Neural cell (in vitro differentiated cells): ENCODE measurements at regions not wholly inside any gene's neighbourhood (a gene's known extent, or its start where the extent isn't known, plus 50 kb on each side); places are given as distances from the start of the nearest gene placed in this dataset.

Experiments used
- H2AFZ ChIP-seq: fragments of 200-600, 300-800 bp; sonication (generic), shearing (Covaris generic); 2 replicates; pipeline ENCODE4 v1.6.0; 2014; ENCODE audit warnings: low read depth, mild to moderate bottlenecking, antibody characterized with exemption, low read length, moderate library complexity
- H3F3A ChIP-seq: fragments of 200-600 bp; shearing (Covaris generic); 2 replicates; pipeline ENCODE4 v1.6.1; 2016; ENCODE audit warnings: mild to moderate bottlenecking, moderate library complexity, mixed read lengths, antibody characterized with exemption, low read length; ENCODE audit not compliant: insufficient read depth, poor library complexity, severe bottlenecking
- H3K27ac ChIP-seq: fragments of 200-600, 300-800 bp; sonication (generic), shearing (Covaris generic); 2 replicates; pipeline ENCODE4 v1.5.1; 2014; ENCODE audit warnings: mild to moderate bottlenecking, low read length, moderate library complexity
- H3K27me3 ChIP-seq: fragments of 300-800, 200-600 bp; sonication (generic), shearing (Covaris generic); 2 replicates; pipeline ENCODE4 v1.6.0; 2014; ENCODE audit warnings: mild to moderate bottlenecking, low read depth, low read length, moderate library complexity; ENCODE audit not compliant: insufficient read depth
- H3K36me3 ChIP-seq: fragments of 300-800, 200-600 bp; sonication (generic), shearing (Covaris generic); 2 replicates; pipeline ENCODE4 v1.5.1; 2014; ENCODE audit warnings: mild to moderate bottlenecking, antibody characterized with exemption, low read length, moderate library complexity; ENCODE audit not compliant: insufficient read depth
- H3K4me2 ChIP-seq: fragments of 300-800, 200-600 bp; sonication (generic), shearing (Covaris generic); 2 replicates; pipeline ENCODE4 v1.6.0; 2014; ENCODE audit warnings: mild to moderate bottlenecking, low read length
- H3K4me3 ChIP-seq: fragments of 300-800, 200-600 bp; sonication (generic), shearing (Covaris generic); 2 replicates; pipeline ENCODE4 v1.5.1; 2014; ENCODE audit warnings: mild to moderate bottlenecking, low read length, moderate library complexity
- H3K79me2 ChIP-seq: fragments of 200-600 bp; shearing (Covaris generic); replicated peaks from 2 replicates; pipeline ENCODE4 v1.6.0; 2014; ENCODE audit warnings: mild to moderate bottlenecking, low read length, moderate library complexity; ENCODE audit not compliant: insufficient read depth
- H3K9ac ChIP-seq: fragments of 300-800, 200-600 bp; sonication (generic), shearing (Covaris generic); 2 replicates; pipeline ENCODE4 v1.6.1; 2016; ENCODE audit warnings: mild to moderate bottlenecking, low read length, mixed read lengths
- H3K9me2 ChIP-seq: fragments of 200-600 bp; shearing (Covaris generic); 2 replicates; pipeline ENCODE4 v1.6.1; 2016; ENCODE audit warnings: mild to moderate bottlenecking, low read length, mixed read lengths; ENCODE audit not compliant: insufficient read depth
- H3K9me3 ChIP-seq: fragments of 200-600, 300-800 bp; sonication (generic), shearing (Covaris generic); 2 replicates; pipeline ENCODE4 v1.6.1; 2016; ENCODE audit warnings: mild to moderate bottlenecking, mixed run types, low read length, moderate library complexity, mixed read lengths
- H4K20me1 ChIP-seq: fragments of 200-600 bp; shearing (Covaris generic); 2 replicates; pipeline ENCODE4 v1.6.1; 2016; ENCODE audit warnings: mild to moderate bottlenecking, mixed run types; ENCODE audit not compliant: insufficient read depth
- CTCF ChIP-seq: fragments of 450-650 bp; IDR thresholded peaks from 2 replicates; pipeline ENCODE4 v1.5.1; 2014; ENCODE audit warnings: antibody characterized with exemption, mild to moderate bottlenecking, moderate library complexity; ENCODE audit not compliant: poor library complexity, severe bottlenecking
- EP300 ChIP-seq: fragments of 450-650 bp; conservative IDR thresholded peaks from 2 replicates; pipeline ENCODE4 v1.6.1; 2014; ENCODE audit warnings: antibody characterized with exemption, mild to moderate bottlenecking, moderate library complexity; ENCODE audit not compliant: poor library complexity, severe bottlenecking
- EZH2 ChIP-seq: fragments of 200-600, 300-800 bp; shearing (Covaris generic), sonication (generic); IDR thresholded peaks from 2 replicates; pipeline ENCODE4 v1.6.1; 2014; ENCODE audit warnings: antibody characterized with exemption, low read length, borderline replicate concordance, mild to moderate bottlenecking; ENCODE audit not compliant: insufficient read depth, poor library complexity, severe bottlenecking
- MXI1 ChIP-seq: fragments of 450-650 bp; conservative IDR thresholded peaks from 2 replicates; pipeline ENCODE4 v1.6.1; 2014; ENCODE audit warnings: antibody characterized with exemption, mild to moderate bottlenecking; ENCODE audit not compliant: poor library complexity, severe bottlenecking
- POLR2AphosphoS5 ChIP-seq: IDR thresholded peaks from 2 replicates; pipeline ENCODE4 v1.6.1; 2012
- RAD21 ChIP-seq: fragments of 450-650 bp; conservative IDR thresholded peaks from 2 replicates; pipeline ENCODE4 v1.6.1; 2014; ENCODE audit warnings: antibody characterized with exemption, mild to moderate bottlenecking, moderate library complexity
- SMC3 ChIP-seq: fragments of 450-650 bp; conservative IDR thresholded peaks from 2 replicates; pipeline ENCODE4 v1.6.1; 2014; ENCODE audit warnings: antibody characterized with exemption, mild to moderate bottlenecking, moderate library complexity; ENCODE audit not compliant: poor library complexity
- TAF1 ChIP-seq: IDR thresholded peaks from 2 replicates; pipeline ENCODE4 v1.6.1; 2012; ENCODE audit warnings: low read depth
- TF ChIP-seq, protein P1 (sequence below): IDR thresholded peaks from 2 replicates; pipeline ENCODE4 v1.6.1; 2012; ENCODE audit warnings: borderline replicate concordance

DNA sequence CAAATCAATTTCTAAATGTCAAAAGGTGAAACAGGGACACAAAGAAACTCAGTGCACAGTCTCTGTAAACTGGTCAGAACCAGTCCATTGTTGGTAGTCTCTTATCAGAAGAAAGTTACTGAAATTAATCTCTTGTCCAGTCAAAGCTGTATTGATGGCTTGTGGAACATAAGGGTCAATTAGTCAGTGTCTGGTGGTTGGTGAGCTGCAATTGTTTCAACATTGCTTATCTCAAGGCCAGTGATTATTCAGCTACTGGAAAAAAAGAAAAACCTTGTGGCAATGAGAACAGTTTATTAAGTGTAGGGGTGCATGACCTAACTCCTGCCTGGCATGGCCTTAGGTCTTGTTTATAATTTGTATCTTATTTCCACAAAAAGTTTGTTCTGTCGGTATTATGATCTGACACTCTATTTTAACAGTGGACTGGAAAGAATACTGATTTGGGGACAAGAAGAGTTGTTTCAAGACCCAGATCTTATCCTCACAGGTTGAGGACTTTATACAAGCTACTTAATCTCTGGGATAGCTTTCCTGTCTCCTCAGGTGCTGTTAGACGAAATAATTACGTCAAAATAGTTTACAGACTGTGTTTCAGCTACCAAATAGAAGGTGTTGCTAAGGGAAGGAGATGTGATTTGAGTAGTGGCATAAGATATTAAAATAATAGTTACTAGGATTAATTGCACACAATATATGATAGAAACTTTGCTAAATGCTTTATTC, 520.0 kb upstream of the IRAK1BP1 start:
- Histone ChIP-seq H3K9me2 (no peaks in the 10 kb centered on the region), H3K4me2 (no peak overlapping the region), H3K79me2 (no peaks in the 10 kb centered on the region), H2AFZ (no peak overlapping the region), H3K4me3 (no peak overlapping the region), H3F3A (no peaks in the 10 kb centered on the region), H3K36me3 (no peaks in the 10 kb centered on the region), H4K20me1 (no peaks in the 10 kb centered on the region), H3K9me3 (no peaks in the 10 kb centered on the region), H3K27me3 (no peaks in the 10 kb centered on the region), H3K27ac (no peak overlapping the region), H3K9ac (no peak overlapping the region)
- TF ChIP-seq EP300 (no peak), POLR2AphosphoS5 (no peak), CTCF (no peak), TAF1 (no peak), RAD21 (no peak), SMC3 (no peak), EZH2 (no peak), MXI1 (no peak)
- TF ChIP-seq, protein P1, sequence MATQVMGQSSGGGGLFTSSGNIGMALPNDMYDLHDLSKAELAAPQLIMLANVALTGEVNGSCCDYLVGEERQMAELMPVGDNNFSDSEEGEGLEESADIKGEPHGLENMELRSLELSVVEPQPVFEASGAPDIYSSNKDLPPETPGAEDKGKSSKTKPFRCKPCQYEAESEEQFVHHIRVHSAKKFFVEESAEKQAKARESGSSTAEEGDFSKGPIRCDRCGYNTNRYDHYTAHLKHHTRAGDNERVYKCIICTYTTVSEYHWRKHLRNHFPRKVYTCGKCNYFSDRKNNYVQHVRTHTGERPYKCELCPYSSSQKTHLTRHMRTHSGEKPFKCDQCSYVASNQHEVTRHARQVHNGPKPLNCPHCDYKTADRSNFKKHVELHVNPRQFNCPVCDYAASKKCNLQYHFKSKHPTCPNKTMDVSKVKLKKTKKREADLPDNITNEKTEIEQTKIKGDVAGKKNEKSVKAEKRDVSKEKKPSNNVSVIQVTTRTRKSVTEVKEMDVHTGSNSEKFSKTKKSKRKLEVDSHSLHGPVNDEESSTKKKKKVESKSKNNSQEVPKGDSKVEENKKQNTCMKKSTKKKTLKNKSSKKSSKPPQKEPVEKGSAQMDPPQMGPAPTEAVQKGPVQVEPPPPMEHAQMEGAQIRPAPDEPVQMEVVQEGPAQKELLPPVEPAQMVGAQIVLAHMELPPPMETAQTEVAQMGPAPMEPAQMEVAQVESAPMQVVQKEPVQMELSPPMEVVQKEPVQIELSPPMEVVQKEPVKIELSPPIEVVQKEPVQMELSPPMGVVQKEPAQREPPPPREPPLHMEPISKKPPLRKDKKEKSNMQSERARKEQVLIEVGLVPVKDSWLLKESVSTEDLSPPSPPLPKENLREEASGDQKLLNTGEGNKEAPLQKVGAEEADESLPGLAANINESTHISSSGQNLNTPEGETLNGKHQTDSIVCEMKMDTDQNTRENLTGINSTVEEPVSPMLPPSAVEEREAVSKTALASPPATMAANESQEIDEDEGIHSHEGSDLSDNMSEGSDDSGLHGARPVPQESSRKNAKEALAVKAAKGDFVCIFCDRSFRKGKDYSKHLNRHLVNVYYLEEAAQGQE = no peak

DNA sequence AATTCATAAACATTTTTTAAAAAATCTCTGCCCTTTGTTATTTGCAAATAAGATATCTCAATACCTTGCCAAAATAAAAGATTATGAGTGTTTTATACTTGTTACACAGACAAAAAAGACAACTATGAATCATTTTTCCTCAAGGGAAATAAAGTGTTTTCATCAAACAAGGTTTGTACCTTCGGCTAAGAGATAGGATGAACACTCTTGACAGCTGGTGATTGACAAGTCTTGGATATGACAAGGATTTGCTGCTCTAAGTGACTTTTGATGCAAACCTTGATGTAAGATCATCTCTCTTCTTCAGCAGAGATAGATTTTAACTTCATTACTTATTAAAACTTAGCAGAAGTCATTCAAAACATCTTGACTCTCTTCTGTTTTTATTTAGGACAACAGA, 514.3 kb upstream of the IRAK1BP1 start:
- H3K36me3 ChIP-seq = no peaks in the 10 kb centered on the region
- no peaks in the 10 kb centered on the region for H3F3A ChIP-seq
- no peak overlapping the region for H3K9ac ChIP-seq
- no peaks in the 10 kb centered on the region for H3K9me3 ChIP-seq
- TF ChIP-seq TAF1 (no peak), CTCF (no peak), EP300 (peak; percentile 75), EZH2 (no peak), SMC3 (no peak), RAD21 (no peak), MXI1 (no peak), POLR2AphosphoS5 (peak; percentile 77)
- TF ChIP-seq, protein P1 = no peak
- no peaks in the 10 kb centered on the region for H3K9me2 ChIP-seq
- no peaks in the 10 kb centered on the region for H4K20me1 ChIP-seq
- no peak overlapping the region for H3K4me2 ChIP-seq
- no peak overlapping the region for H3K4me3 ChIP-seq
- no peaks in the 10 kb centered on the region for H3K27me3 ChIP-seq
- H2AFZ ChIP-seq = no peak overlapping the region
- no peak overlapping the region for H3K27ac ChIP-seq
- H3K79me2 ChIP-seq = no peaks in the 10 kb centered on the region
